HG03159 (cell line): ENCODE measurements at regions not wholly inside any gene's neighbourhood (a gene's known extent, or its start where the extent isn't known, plus 50 kb on each side); places are given as distances from the start of the nearest gene placed in this dataset.
"Not testable (repeated sequence)": the region's sequence is repeated elsewhere in the genome, so short reads cannot be mapped to it uniquely, and the experiment has no call there.

Experiments
- ATAC-seq: cut with Tn5 transposase; IDR thresholded peaks from one replicate; pipeline ENCODE4 v1.9.1; 2021; ENCODE audit warnings: mild to moderate bottlenecking, moderate library complexity; ENCODE audit not compliant: unreplicated experiment

GRCh38 chr13:47708386-47708785 lies 292.7 kb downstream of the SUCLA2 start:
- ATAC-seq = no peak

GRCh38 chr13:47707414-47707813 lies 293.7 kb downstream of the SUCLA2 start:
- no peak for ATAC-seq

- no peak for ATAC-seq
Observed at GRCh38 chr13:47705185-47705584, 295.9 kb downstream of the SUCLA2 start.

GRCh38 chr13:47696674-47697073 lies 304.4 kb downstream of the SUCLA2 start:
- ATAC-seq = no peak

- no peak for ATAC-seq
Observed at GRCh38 chr13:47687577-47687976, 313.5 kb downstream of the SUCLA2 start.

- not testable (repeated sequence) for ATAC-seq
Observed at GRCh38 chr13:47685156-47685555, 315.9 kb downstream of the SUCLA2 start.

GRCh38 chr13:47680748-47681147 lies 320.3 kb downstream of the SUCLA2 start:
- no peak for ATAC-seq

- ATAC-seq = no peak
Observed at GRCh38 chr13:47679401-47679800, 321.7 kb downstream of the SUCLA2 start.

- ATAC-seq = no peak
Observed at GRCh38 chr13:47678201-47678968, 322.7 kb downstream of the SUCLA2 start.

GRCh38 chr13:47675871-47676270 lies 325.2 kb downstream of the SUCLA2 start:
- no peak for ATAC-seq

- no peak for ATAC-seq
Observed at GRCh38 chr13:47673009-47673850, 327.8 kb downstream of the SUCLA2 start.

- ATAC-seq = no peak
Observed at GRCh38 chr13:47672245-47673008, 328.6 kb downstream of the SUCLA2 start.

- no peak for ATAC-seq
Observed at GRCh38 chr13:47671776-47672175, 329.3 kb downstream of the SUCLA2 start.

GRCh38 chr13:47665043-47665442 lies 336.0 kb downstream of the SUCLA2 start:
- ATAC-seq = no peak

- ATAC-seq = no peak
Observed at GRCh38 chr13:47661076-47661475, 340.0 kb downstream of the SUCLA2 start.

GRCh38 chr13:47656651-47657050 lies 344.4 kb downstream of the SUCLA2 start:
- no peak for ATAC-seq

- no peak for ATAC-seq
Observed at GRCh38 chr13:47650209-47650608, 350.9 kb downstream of the SUCLA2 start.

GRCh38 chr13:47647001-47647400 lies 354.1 kb downstream of the SUCLA2 start:
- no peak for ATAC-seq

GRCh38 chr13:47646298-47646697 lies 354.8 kb downstream of the SUCLA2 start:
- no peak for ATAC-seq

- no peak for ATAC-seq
Observed at GRCh38 chr13:47639738-47640447, 361.2 kb downstream of the SUCLA2 start.

GRCh38 chr13:47638627-47639026 lies 362.4 kb downstream of the SUCLA2 start:
- ATAC-seq = no peak
